HG03103 (cell line): ENCODE measurements at regions not wholly inside any gene's neighbourhood (a gene's known extent, or its start where the extent isn't known, plus 50 kb on each side); places are given as distances from the start of the nearest gene placed in this dataset.
"Not testable (repeated sequence)": the region's sequence is repeated elsewhere in the genome, so short reads cannot be mapped to it uniquely, and the experiment has no call there.

Experiments used
- ATAC-seq: cut with Tn5 transposase; IDR thresholded peaks from one replicate; pipeline ENCODE4 v1.9.1; 2021; ENCODE audit warnings: low read depth; ENCODE audit not compliant: unreplicated experiment

- no peak for ATAC-seq
Observed at GRCh38 chr9:2387166-2387565, 234.4 kb upstream of the VLDLR start.

GRCh38 chr9:2389404-2389803 is 232.2 kb upstream of the VLDLR start:
- no peak for ATAC-seq

- no peak for ATAC-seq
Observed at GRCh38 chr9:2390028-2390427, 231.6 kb upstream of the VLDLR start.

- not testable (repeated sequence) for ATAC-seq
Observed at GRCh38 chr9:2391509-2392132, 230.0 kb upstream of the VLDLR start.

- not testable (repeated sequence) for ATAC-seq
Observed at GRCh38 chr9:2394087-2394741, 227.4 kb upstream of the VLDLR start.

GRCh38 chr9:2395814-2396612 is 225.6 kb upstream of the VLDLR start:
- no peak for ATAC-seq

GRCh38 chr9:2396622-2397285 is 224.8 kb upstream of the VLDLR start:
- no peak for ATAC-seq

GRCh38 chr9:2397875-2398274 is 223.7 kb upstream of the VLDLR start:
- not testable (repeated sequence) for ATAC-seq

- ATAC-seq: not testable (repeated sequence)
Observed at GRCh38 chr9:2401746-2402145, 219.8 kb upstream of the VLDLR start.

GRCh38 chr9:2403701-2404100 is 217.9 kb upstream of the VLDLR start:
- no peak for ATAC-seq

GRCh38 chr9:2406252-2406651 is 215.3 kb upstream of the VLDLR start:
- ATAC-seq: no peak

- no peak for ATAC-seq
Observed at GRCh38 chr9:2407450-2407849, 214.1 kb upstream of the VLDLR start.

GRCh38 chr9:2411459-2412215 is 209.9 kb upstream of the VLDLR start:
- no peak for ATAC-seq

- no peak for ATAC-seq
Observed at GRCh38 chr9:2413160-2413805, 208.3 kb upstream of the VLDLR start.

GRCh38 chr9:2414465-2414864 is 207.1 kb upstream of the VLDLR start:
- ATAC-seq: no peak

GRCh38 chr9:2415326-2415725 is 206.3 kb upstream of the VLDLR start:
- no peak for ATAC-seq

GRCh38 chr9:2417730-2418129 is 203.9 kb upstream of the VLDLR start:
- no peak for ATAC-seq

- no peak for ATAC-seq
Observed at GRCh38 chr9:2418619-2419018, 203.0 kb upstream of the VLDLR start.

GRCh38 chr9:2419347-2419746 is 202.2 kb upstream of the VLDLR start:
- no peak for ATAC-seq

- no peak for ATAC-seq
Observed at GRCh38 chr9:2420543-2420942, 201.0 kb upstream of the VLDLR start.
